Nephron progenitor cell (in vitro differentiated cells): ENCODE measurements at regions not wholly inside any gene's neighbourhood (a gene's known extent, or its start where the extent isn't known, plus 50 kb on each side); places are given as distances from the start of the nearest gene placed in this dataset.

Source experiments
- DNase-seq: peaks from one replicate; pipeline ENCODE4 v3.0.0; 2021
- H3K27ac Mint-ChIP-seq: 2 replicates; pipeline ENCODE4 v1.8.0; 2021; ENCODE audit warnings: mild to moderate bottlenecking, moderate library complexity, mixed read lengths
- H3K27me3 Mint-ChIP-seq: 2 replicates; pipeline ENCODE4 v1.8.0; 2021; ENCODE audit warnings: mild to moderate bottlenecking, low read depth, mixed read lengths; ENCODE audit not compliant: poor library complexity
- H3K36me3 Mint-ChIP-seq: 2 replicates; pipeline ENCODE4 v1.8.0; 2021; ENCODE audit warnings: low read depth, mixed read lengths
- H3K4me1 Mint-ChIP-seq: 2 replicates; pipeline ENCODE4 v1.8.0; 2021; ENCODE audit warnings: mixed read lengths
- H3K4me3 Mint-ChIP-seq: 2 replicates; pipeline ENCODE4 v1.8.0; 2021; ENCODE audit warnings: mild to moderate bottlenecking, moderate library complexity, mixed read lengths
- H3K9me3 Mint-ChIP-seq: 2 replicates; pipeline ENCODE4 v1.8.0; 2021; ENCODE audit warnings: mild to moderate bottlenecking, moderate library complexity, mixed read lengths
- TF ChIP-seq, protein P1 (sequence below): fragments of 200-600 bp; sonication (generic); IDR thresholded peaks from 2 replicates; pipeline ENCODE4 v1.5.0; 2021; ENCODE audit warnings: antibody characterized with exemption

DNA sequence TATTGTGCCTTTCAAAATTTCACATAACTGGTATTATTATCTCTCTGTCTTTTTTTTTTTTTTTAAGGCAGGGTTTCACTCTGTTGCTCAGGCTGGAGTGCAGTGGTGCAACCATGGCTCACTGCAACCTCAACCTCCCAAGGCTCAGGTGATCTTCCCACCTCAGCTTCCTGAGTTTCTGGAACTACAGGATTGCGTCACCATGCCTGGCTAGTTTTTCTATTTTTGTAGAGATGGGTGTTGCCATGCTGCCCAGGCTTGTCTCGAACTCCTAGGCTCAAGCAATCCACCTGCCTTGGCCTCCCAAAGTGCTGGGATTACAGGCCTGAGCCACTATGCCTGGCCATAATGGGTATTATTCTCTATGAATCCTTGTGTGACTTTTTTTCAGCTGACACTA is 402.3 kb upstream of the SMARCA2 start:
- H3K27ac Mint-ChIP-seq, result no peak overlapping the region
- peaks cover 9% of the 10 kb centered on the region for H3K27me3 Mint-ChIP-seq
- TF ChIP-seq, protein P1, sequence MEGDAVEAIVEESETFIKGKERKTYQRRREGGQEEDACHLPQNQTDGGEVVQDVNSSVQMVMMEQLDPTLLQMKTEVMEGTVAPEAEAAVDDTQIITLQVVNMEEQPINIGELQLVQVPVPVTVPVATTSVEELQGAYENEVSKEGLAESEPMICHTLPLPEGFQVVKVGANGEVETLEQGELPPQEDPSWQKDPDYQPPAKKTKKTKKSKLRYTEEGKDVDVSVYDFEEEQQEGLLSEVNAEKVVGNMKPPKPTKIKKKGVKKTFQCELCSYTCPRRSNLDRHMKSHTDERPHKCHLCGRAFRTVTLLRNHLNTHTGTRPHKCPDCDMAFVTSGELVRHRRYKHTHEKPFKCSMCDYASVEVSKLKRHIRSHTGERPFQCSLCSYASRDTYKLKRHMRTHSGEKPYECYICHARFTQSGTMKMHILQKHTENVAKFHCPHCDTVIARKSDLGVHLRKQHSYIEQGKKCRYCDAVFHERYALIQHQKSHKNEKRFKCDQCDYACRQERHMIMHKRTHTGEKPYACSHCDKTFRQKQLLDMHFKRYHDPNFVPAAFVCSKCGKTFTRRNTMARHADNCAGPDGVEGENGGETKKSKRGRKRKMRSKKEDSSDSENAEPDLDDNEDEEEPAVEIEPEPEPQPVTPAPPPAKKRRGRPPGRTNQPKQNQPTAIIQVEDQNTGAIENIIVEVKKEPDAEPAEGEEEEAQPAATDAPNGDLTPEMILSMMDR, result no peak
- H3K9me3 Mint-ChIP-seq, result peaks cover 50% of the 10 kb centered on the region
- no peaks in the 10 kb centered on the region for H3K36me3 Mint-ChIP-seq
- H3K4me3 Mint-ChIP-seq, result no peak overlapping the region
- peaks cover 8% of the 10 kb centered on the region for H3K4me1 Mint-ChIP-seq
- no peak for DNase-seq

DNA sequence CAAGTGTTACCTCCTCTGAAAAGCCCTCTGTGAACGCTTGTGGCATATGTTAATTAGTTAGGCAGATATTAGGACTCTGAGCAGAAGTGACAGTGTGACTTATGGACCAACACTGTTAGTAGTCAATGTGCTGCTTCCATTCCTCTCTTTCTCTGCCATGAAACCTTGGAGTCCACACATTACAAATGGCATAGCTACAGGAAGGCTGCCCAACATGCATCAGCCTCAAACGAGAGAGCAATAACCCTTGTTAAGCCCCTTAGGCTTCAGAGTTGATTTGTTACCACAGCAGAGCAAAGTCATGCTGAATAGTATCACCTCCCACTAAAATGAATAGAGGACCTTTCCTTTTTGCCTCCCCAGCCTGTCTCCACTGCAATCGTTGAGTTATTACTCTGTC is 397.7 kb upstream of the SMARCA2 start:
- TF ChIP-seq, protein P1, result no peak
- Mint-ChIP-seq H3K4me3 (no peak overlapping the region), H3K36me3 (no peaks in the 10 kb centered on the region), H3K9me3 (peaks cover 51% of the 10 kb centered on the region), H3K27me3 (peaks cover 5% of the 10 kb centered on the region), H3K4me1 (no peaks in the 10 kb centered on the region), H3K27ac (no peak overlapping the region)
- no peak for DNase-seq

DNA sequence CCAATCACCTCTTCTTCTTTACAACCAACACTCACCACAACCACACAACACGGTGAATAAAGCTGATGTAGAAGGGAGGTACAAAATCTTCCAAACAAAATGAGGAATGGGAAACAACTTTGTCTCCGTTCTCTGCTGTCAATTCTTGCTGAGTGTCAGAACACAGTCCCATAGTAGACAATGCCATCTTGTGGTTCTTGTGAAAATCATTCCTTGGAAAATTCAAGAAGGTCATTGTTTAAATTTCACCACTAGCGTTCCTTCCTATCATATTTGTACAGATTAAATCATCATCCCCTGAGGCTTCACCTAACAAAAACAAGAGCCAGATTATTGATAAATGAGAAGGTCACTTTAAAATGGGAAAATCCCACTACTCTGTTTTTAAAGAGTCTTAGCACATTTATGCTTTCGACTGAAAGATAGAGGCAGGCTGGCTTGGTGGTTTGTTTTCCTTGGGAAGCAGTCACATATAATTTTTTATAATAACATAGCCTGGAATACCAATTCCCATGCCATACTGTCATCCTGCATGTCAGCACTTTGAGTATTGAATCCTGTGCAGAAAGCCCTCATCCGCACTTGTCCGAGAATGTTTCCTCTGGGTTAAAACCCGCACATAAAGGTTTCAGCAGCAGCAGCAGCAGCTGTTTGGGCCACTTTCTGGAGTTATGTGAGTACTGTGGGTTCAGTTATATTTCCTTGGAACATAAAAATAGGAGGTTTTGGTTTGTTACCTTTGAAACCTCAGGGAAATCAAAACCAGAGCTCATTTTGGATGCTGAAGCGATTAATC is 395.0 kb upstream of the SMARCA2 start:
- Mint-ChIP-seq H3K4me3 (no peak overlapping the region), H3K4me1 (no peaks in the 10 kb centered on the region), H3K27ac (no peak overlapping the region), H3K36me3 (no peaks in the 10 kb centered on the region), H3K9me3 (peaks cover 67% of the 10 kb centered on the region), H3K27me3 (peaks cover 5% of the 10 kb centered on the region)
- DNase-seq, result no peak
- TF ChIP-seq, protein P1, result no peak

DNA sequence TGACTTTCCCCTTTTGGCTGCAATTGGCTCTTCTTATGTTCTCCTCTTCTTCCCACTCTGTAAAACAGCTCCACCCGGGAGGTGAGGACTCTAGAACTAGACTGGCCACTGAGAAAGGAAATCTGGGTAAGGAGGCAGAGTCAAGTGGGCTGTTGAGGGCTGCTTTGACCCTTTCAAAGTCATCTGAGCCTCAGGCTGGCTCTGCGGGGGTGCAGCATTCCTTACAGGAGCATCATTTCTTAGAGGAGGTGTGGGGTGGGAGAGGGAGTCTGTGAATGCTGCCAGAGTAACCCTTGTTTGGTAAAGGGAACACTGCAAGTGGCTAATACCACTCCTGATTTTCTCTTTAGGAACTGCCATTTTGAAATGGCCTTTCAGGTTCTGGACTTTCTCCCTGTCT is 377.7 kb upstream of the SMARCA2 start:
- H3K4me1 Mint-ChIP-seq, result no peaks in the 10 kb centered on the region
- H3K4me3 Mint-ChIP-seq, result no peak overlapping the region
- no peak overlapping the region for H3K27ac Mint-ChIP-seq
- DNase-seq, result no peak
- H3K27me3 Mint-ChIP-seq, result no peaks in the 10 kb centered on the region
- H3K36me3 Mint-ChIP-seq, result no peaks in the 10 kb centered on the region
- peaks cover 63% of the 10 kb centered on the region for H3K9me3 Mint-ChIP-seq
- TF ChIP-seq, protein P1, result no peak

DNA sequence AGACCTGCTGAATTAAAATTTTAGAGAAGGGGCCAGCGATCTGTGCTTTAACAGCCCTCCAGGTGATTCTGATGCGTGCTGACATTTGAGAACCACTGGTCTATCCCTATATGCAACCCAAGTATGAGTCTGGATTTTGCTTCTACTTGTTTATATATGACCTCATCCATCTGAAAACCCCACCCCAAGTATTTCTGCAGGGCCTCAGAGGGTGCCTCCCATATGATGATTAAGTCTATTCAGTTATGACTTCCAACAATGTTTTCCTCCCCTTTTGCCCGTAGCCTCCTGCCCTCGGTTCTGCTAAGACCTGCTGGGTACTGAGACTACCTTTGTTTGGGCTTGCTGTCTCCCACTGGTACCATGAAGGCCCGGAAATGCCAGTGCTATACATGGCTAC is 376.0 kb upstream of the SMARCA2 start:
- no peaks in the 10 kb centered on the region for H3K27me3 Mint-ChIP-seq
- no peak for DNase-seq
- TF ChIP-seq, protein P1, result no peak
- no peak overlapping the region for H3K4me3 Mint-ChIP-seq
- no peak overlapping the region for H3K27ac Mint-ChIP-seq
- no peaks in the 10 kb centered on the region for H3K36me3 Mint-ChIP-seq
- H3K4me1 Mint-ChIP-seq, result no peaks in the 10 kb centered on the region
- peaks cover 68% of the 10 kb centered on the region for H3K9me3 Mint-ChIP-seq

DNA sequence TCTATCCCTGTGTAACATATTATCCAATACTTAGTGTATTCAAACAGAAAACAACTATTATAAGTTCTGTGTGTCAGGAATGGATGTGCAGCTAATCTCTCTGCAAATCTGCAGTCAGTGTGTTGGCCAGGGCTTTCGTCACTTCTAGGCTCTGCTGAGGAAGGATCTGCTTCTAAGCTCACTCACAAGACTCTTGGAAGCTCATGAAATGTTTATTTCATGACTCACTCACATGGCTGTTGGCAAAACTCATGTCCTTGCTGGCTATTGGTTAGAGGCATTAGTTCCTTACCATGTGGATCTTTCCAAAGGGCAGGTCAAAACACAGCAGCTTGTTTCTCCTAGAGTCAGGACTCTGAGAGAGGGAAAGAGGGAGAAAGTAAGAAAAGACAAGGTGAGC is 367.4 kb upstream of the SMARCA2 start:
- Mint-ChIP-seq H3K27ac (no peak overlapping the region), H3K4me3 (no peak overlapping the region), H3K27me3 (no peaks in the 10 kb centered on the region), H3K4me1 (no peaks in the 10 kb centered on the region), H3K9me3 (peaks cover 44% of the 10 kb centered on the region), H3K36me3 (no peaks in the 10 kb centered on the region)
- DNase-seq, result no peak
- TF ChIP-seq, protein P1, result no peak
